ENCODE measurements at regions not wholly inside any gene's neighbourhood (a gene's known extent, or its start where the extent isn't known, plus 50 kb on each side); places are given as distances from the start of the nearest gene placed in this dataset.

- TF ChIP-seq CTCF (IDR thresholded peaks at IDR 0.05): no peak
- TF ChIP-seq POLR2A (IDR thresholded peaks at IDR 0.05): no peak
Observed at GRCh38 chr1:39113109-39113743, 87.1 kb downstream of the NDUFS5 start.
